GM12864 (cell line): ENCODE measurements at regions not wholly inside any gene's neighbourhood (a gene's known extent, or its start where the extent isn't known, plus 50 kb on each side); places are given as distances from the start of the nearest gene placed in this dataset.
"Not testable (repeated sequence)": the region's sequence is repeated elsewhere in the genome, so short reads cannot be mapped to it uniquely, and the experiment has no call there.

Source experiments
- DNase-seq: peaks from one replicate; pipeline ENCODE4 v3.0.0-alpha.2; 2011; ENCODE audit warnings: low read depth
- H3K4me3 ChIP-seq: 2 replicates; pipeline ENCODE4 v1.5.1; 2011; ENCODE audit warnings: mild to moderate bottlenecking, low read depth, low read length, control low read depth
- CTCF ChIP-seq: IDR thresholded peaks from 2 replicates; pipeline ENCODE4 v1.5.1; 2011; ENCODE audit warnings: low read depth, mild to moderate bottlenecking, moderate library complexity, low read length, control low read depth, inconsistent platforms; ENCODE audit errors: missing control alignments

GRCh38 chr15:81924729-81925128 is 121.1 kb downstream of the MEX3B start:
- no peak overlapping the region for H3K4me3 ChIP-seq
- no peak for DNase-seq
- TF ChIP-seq CTCF = no peak

GRCh38 chr15:81923561-81924350 is 122.1 kb downstream of the MEX3B start:
- TF ChIP-seq CTCF = no peak
- no peak for DNase-seq
- H3K4me3 ChIP-seq = no peak overlapping the region

DNA sequence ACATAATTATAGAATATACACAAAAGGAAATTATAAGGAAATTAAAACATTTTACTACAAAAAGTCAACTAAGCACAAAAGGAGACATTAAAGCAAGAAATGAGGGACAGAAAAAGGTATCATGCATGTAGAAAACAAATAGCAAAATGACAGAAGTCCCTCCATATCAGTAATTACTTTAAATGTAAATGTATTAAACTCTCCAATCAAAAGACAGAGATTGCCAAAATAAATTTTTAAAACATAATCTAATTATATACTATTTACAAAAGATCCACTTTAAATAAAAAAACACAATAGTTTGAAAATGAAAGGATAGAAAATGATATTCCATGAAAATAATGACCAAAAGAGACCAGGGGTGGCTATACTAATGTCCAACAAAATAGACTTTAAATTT is 123.7 kb downstream of the MEX3B start:
- DNase-seq = no peak
- no peak for TF ChIP-seq CTCF
- no peak overlapping the region for H3K4me3 ChIP-seq

GRCh38 chr15:81921163-81921562 is 124.7 kb downstream of the MEX3B start:
- no peak for DNase-seq
- H3K4me3 ChIP-seq = no peak overlapping the region
- TF ChIP-seq CTCF = no peak

DNA sequence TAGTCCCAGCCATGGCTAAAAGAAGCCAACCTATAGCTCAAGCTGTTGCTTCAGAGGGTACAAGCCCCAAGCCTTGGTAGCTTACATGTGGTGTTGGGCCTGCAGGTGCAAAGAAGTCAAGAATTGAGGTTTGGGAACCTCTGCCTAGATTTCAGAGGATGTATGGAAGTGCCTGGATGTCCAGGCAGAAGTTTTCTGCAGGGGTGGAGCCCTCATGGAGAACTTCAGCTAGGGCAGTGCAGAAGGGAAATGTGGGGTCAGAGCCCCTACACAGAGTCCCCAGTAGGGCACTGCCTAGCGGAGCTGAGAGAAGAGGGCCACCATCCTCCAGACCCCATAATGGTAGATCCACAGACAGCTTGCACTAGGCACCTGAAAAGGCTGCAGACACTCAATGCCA is 127.1 kb downstream of the MEX3B start:
- not testable (repeated sequence) for DNase-seq, H3K4me3 ChIP-seq

GRCh38 chr15:81916451-81916850 is 129.4 kb downstream of the MEX3B start:
- TF ChIP-seq CTCF = no peak
- no peak for DNase-seq
- H3K4me3 ChIP-seq = no peak overlapping the region

DNA sequence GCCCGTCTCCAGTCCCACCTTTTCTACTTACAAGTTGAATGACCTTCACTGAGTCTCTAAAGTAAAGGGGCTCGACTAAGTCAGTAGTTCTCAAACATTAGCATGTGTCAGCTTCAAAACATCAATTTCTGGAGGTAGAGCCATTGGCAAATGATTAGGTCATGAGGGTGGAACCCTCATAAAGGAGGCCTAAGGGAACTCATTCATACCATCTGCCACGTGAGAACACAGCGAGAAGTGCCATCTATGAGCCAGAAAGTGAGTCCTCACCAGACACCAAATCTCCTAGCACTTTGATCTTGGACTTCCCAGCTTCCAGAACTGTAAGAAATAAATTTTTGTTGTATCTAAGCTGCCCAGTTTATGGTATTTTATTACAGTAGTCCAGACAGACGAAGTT is 129.8 kb downstream of the MEX3B start:
- TF ChIP-seq CTCF = no peak
- no peak overlapping the region for H3K4me3 ChIP-seq
- no peak for DNase-seq
